ENCODE measurements at regions not wholly inside any gene's neighbourhood (a gene's known extent, or its start where the extent isn't known, plus 50 kb on each side); places are given as distances from the start of the nearest gene placed in this dataset.

DNA sequence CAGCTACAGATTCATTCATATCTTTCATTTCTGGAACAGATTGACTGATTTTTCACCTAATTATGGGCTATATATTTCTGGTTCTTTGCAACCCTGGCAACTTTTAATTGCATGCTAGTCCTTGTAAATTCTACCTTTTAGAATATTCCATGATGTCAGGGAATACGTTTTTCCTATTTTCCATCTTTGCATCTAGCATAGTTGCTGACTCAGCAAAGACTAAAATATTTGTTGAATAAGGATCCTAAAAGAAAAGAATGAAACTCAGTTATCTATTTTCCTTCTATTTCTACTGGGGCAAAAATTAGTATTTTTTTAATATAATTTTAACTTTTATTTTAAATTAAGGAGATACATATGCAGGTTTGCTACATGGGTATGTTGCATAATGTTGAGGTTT is 438.3 kb downstream of the GXYLT1 start:
- TF ChIP-seq, protein P1, sequence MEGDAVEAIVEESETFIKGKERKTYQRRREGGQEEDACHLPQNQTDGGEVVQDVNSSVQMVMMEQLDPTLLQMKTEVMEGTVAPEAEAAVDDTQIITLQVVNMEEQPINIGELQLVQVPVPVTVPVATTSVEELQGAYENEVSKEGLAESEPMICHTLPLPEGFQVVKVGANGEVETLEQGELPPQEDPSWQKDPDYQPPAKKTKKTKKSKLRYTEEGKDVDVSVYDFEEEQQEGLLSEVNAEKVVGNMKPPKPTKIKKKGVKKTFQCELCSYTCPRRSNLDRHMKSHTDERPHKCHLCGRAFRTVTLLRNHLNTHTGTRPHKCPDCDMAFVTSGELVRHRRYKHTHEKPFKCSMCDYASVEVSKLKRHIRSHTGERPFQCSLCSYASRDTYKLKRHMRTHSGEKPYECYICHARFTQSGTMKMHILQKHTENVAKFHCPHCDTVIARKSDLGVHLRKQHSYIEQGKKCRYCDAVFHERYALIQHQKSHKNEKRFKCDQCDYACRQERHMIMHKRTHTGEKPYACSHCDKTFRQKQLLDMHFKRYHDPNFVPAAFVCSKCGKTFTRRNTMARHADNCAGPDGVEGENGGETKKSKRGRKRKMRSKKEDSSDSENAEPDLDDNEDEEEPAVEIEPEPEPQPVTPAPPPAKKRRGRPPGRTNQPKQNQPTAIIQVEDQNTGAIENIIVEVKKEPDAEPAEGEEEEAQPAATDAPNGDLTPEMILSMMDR (conservative IDR thresholded peaks at IDR 0.05; ENCODE audit: low read depth, low read length) = no peak
- TF ChIP-seq, protein P2, sequence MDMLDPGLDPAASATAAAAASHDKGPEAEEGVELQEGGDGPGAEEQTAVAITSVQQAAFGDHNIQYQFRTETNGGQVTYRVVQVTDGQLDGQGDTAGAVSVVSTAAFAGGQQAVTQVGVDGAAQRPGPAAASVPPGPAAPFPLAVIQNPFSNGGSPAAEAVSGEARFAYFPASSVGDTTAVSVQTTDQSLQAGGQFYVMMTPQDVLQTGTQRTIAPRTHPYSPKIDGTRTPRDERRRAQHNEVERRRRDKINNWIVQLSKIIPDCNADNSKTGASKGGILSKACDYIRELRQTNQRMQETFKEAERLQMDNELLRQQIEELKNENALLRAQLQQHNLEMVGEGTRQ (IDR thresholded peaks at IDR 0.05; ENCODE audit: low read depth, low read length) = no peak
- peak; percentile 99 for TF ChIP-seq MAFK (IDR thresholded peaks at IDR 0.05; ENCODE audit: low read depth, low read length)
- no peak for TF ChIP-seq POLR2A (IDR thresholded peaks at IDR 0.05; ENCODE audit: low read depth, low read length)
- TF ChIP-seq SMC3 (IDR thresholded peaks at IDR 0.05; ENCODE audit: low read depth, low read length) = no peak
- no peak for TF ChIP-seq BHLHE40 (IDR thresholded peaks at IDR 0.05; ENCODE audit: low read depth, low read length)
- TF ChIP-seq FOS (IDR thresholded peaks at IDR 0.05; ENCODE audit: low read depth, low read length) = no peak
- no peak for TF ChIP-seq RCOR1 (IDR thresholded peaks at IDR 0.05; ENCODE audit: insufficient replicate concordance, low read length)
- TF ChIP-seq CHD1 (IDR thresholded peaks at IDR 0.05; ENCODE audit: low read depth, low read length) = no peak
- no peak for TF ChIP-seq RFX5 (IDR thresholded peaks at IDR 0.05; ENCODE audit: low read depth, low read length)
- TF ChIP-seq RAD21 (IDR thresholded peaks at IDR 0.05; ENCODE audit: low read length) = no peak
- TF ChIP-seq MXI1 (IDR thresholded peaks at IDR 0.05; ENCODE audit: borderline replicate concordance, low read depth, low read length) = no peak
- TF ChIP-seq CEBPB (IDR thresholded peaks at IDR 0.05; ENCODE audit: low read depth, low read length) = no peak
- TF ChIP-seq, protein P3, sequence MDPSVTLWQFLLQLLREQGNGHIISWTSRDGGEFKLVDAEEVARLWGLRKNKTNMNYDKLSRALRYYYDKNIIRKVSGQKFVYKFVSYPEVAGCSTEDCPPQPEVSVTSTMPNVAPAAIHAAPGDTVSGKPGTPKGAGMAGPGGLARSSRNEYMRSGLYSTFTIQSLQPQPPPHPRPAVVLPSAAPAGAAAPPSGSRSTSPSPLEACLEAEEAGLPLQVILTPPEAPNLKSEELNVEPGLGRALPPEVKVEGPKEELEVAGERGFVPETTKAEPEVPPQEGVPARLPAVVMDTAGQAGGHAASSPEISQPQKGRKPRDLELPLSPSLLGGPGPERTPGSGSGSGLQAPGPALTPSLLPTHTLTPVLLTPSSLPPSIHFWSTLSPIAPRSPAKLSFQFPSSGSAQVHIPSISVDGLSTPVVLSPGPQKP (IDR thresholded peaks at IDR 0.05; ENCODE audit: borderline replicate concordance, low read depth, low read length) = no peak

All from IMR-90 (cell line).